ENCODE measurements at regions not wholly inside any gene's neighbourhood (a gene's known extent, or its start where the extent isn't known, plus 50 kb on each side); places are given as distances from the start of the nearest gene placed in this dataset.

DNA sequence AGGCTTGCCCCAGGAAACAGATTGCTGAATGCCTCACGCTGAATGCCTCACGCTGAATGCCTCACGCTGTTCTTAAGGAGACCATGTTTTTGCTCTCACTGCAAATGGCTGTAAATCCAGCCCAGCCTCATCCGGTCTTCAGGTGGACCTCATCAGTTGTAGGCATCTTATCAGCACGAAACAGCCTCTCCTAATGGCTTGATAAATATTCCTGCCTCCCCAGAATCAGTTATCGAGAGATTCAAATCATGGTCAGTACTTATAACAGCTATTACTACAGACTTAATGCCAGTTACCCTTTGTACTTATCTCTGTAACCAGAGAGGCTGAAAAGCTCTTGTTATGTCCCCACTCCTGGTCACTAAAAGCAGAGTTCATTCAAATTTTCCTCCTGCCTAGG lies 290.6 kb downstream of the FZD1 start (continued):
- TF ChIP-seq ZBTB33 (CRISPR knock-in tag; IDR thresholded peaks at IDR 0.05) (no peak), C11orf30 (IDR thresholded peaks at IDR 0.05; ENCODE audit: low read depth) (no peak), RAD21 (CRISPR knock-in tag; conservative IDR thresholded peaks at IDR 0.05 in 1 of 2, IDR thresholded peaks at IDR 0.05 in 1 of 2) (0 out of 4 replicates have a peak, but pooled peaks of 1 of the 2 experiments have one; percentile 3), ATF7 (IDR thresholded peaks at IDR 0.05) (peak; percentile 51; the same call in 1 of the 2 replicates), ASH1L (IDR thresholded peaks at IDR 0.05; ENCODE audit: borderline replicate concordance, low read depth, partially characterized antibody) (no peak), DPF2 (IDR thresholded peaks at IDR 0.05) (peak; percentile 86), NCOA4 (IDR thresholded peaks at IDR 0.05; ENCODE audit: partially characterized antibody) (no peak), DACH1 (IDR thresholded peaks at IDR 0.05; ENCODE audit: partially characterized antibody) (peak; percentile 87), ZNF644 (tag; IDR thresholded peaks at IDR 0.05; ENCODE audit: low read depth) (peak; percentile 80; the same call in 1 of the 2 replicates), ZBTB8A (IDR thresholded peaks at IDR 0.05; ENCODE audit: partially characterized antibody) (no peak), SMAD1 (IDR thresholded peaks at IDR 0.05; ENCODE audit: low read depth, low read length, partially characterized antibody) (peak; percentile 61), MCM7 (IDR thresholded peaks at IDR 0.05) (no peak; a peak in 1 of 4 replicates), SP2 (IDR thresholded peaks at IDR 0.05; ENCODE audit: extremely low read depth, low read depth, low read length, poor library complexity, severe bottlenecking) (no peak), NR2C2 (CRISPR knock-in tag; IDR thresholded peaks at IDR 0.05) (no peak), NR2C2 (tag; IDR thresholded peaks at IDR 0.05) (no peak), HNRNPH1 (optimal IDR thresholded peaks at IDR 0.05; ENCODE audit: low read depth, low read length) (no peak), CCNT2 (IDR thresholded peaks at IDR 0.05; ENCODE audit: borderline replicate concordance, extremely low read depth, insufficient read length, low read depth, low read length) (peak; percentile 97), ESRRA (IDR thresholded peaks at IDR 0.05; ENCODE audit: borderline replicate concordance, low read depth) (0 out of 2 replicates have a peak, but pooled peaks have one; percentile 61), ZNF668 (CRISPR knock-in tag; IDR thresholded peaks at IDR 0.05) (no peak), PRMT5 (CRISPR knock-in tag; IDR thresholded peaks at IDR 0.05) (no peak), ZNF239 (CRISPR knock-in tag; IDR thresholded peaks at IDR 0.05) (0 out of 2 replicates have a peak, but pooled peaks have one; percentile 31), SIX5 (IDR thresholded peaks at IDR 0.05; ENCODE audit: borderline replicate concordance in 1 of 2, insufficient read depth in 1 of 2, low read depth in 1 of 2, low read length in 2 of 2) (no peak), ZNF41 (CRISPR knock-in tag; conservative IDR thresholded peaks at IDR 0.05) (no peak), FOXJ2 (tag; IDR thresholded peaks at IDR 0.05) (peak; percentile 85)
- TF ChIP-seq, protein P1, sequence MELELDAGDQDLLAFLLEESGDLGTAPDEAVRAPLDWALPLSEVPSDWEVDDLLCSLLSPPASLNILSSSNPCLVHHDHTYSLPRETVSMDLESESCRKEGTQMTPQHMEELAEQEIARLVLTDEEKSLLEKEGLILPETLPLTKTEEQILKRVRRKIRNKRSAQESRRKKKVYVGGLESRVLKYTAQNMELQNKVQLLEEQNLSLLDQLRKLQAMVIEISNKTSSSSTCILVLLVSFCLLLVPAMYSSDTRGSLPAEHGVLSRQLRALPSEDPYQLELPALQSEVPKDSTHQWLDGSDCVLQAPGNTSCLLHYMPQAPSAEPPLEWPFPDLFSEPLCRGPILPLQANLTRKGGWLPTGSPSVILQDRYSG (tag; conservative IDR thresholded peaks at IDR 0.05; ENCODE audit: low read depth) = no peak
- TF ChIP-seq, protein P2, sequence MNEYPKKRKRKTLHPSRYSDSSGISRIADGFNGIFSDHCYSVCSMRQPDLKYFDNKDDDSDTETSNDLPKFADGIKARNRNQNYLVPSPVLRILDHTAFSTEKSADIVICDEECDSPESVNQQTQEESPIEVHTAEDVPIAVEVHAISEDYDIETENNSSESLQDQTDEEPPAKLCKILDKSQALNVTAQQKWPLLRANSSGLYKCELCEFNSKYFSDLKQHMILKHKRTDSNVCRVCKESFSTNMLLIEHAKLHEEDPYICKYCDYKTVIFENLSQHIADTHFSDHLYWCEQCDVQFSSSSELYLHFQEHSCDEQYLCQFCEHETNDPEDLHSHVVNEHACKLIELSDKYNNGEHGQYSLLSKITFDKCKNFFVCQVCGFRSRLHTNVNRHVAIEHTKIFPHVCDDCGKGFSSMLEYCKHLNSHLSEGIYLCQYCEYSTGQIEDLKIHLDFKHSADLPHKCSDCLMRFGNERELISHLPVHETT (CRISPR knock-in tag; conservative IDR thresholded peaks at IDR 0.05 in 1 of 2, IDR thresholded peaks at IDR 0.05 in 1 of 2) = peak in 1 of 2 experiments; percentile 40; a peak in 1 of 4 replicates
